Gastroesophageal sphincter (tissue), 4 donors: ENCODE measurements at regions not wholly inside any gene's neighbourhood (a gene's known extent, or its start where the extent isn't known, plus 50 kb on each side); places are given as distances from the start of the nearest gene placed in this dataset.

ENCODE experiments used
- ATAC-seq: fragments of 150-250 bp; one replicate; pipeline ENCODE4 v1.9.1; 2016; ENCODE audit warnings: mild to moderate bottlenecking, moderate library complexity
- H3K27ac ChIP-seq, 4 donors: fragments of 200-600 bp; sonication (generic) in 3 of 4; 1 replicate in 3 of 4; 2 replicates in 1 of 4; pipeline ENCODE4 v1.5.1; 2016 to 2019
- H3K27me3 ChIP-seq: fragments of 200-600 bp; sonication (generic); one replicate; pipeline ENCODE4 v1.5.1; 2019
- H3K36me3 ChIP-seq, 2 donors: fragments of 200-600 bp; sonication (generic); one replicate each; pipeline ENCODE4 v1.5.1; 2019; ENCODE audit warnings: control low read depth in 1 of 2
- H3K4me1 ChIP-seq, 3 donors: fragments of 200-600 bp; sonication (generic); 1 replicate in 2 of 3; 2 replicates in 1 of 3; pipeline ENCODE4 v1.5.1; 2016 to 2019; ENCODE audit warnings: control low read depth in 2 of 3
- H3K4me3 ChIP-seq, 2 donors: fragments of 200-600 bp; sonication (generic); one replicate each; pipeline ENCODE4 v1.5.1; 2019; ENCODE audit warnings: mild to moderate bottlenecking in 1 of 2, moderate library complexity in 1 of 2
- H3K9me3 ChIP-seq, 3 donors: fragments of 200-600 bp; sonication (generic); one replicate each; pipeline ENCODE4 v1.5.1; 2017 to 2019; ENCODE audit warnings: control low read depth in 2 of 3
- CTCF ChIP-seq, 4 experiments: fragments of 200-600 bp in 2 of 4; fragments of 450-650 bp in 2 of 4; sonication (generic) in 1 of 4; IDR thresholded peaks; one replicate each; pipeline ENCODE4 v1.5.1; 2017 to 2019; ENCODE audit warnings: antibody characterized with exemption in 4 of 4, mild to moderate bottlenecking in 2 of 4, moderate library complexity in 2 of 4
- EP300 ChIP-seq: sonication (generic); formaldehyde crosslinking; IDR thresholded peaks from one replicate; pipeline ENCODE4 v1.6.1; 2017; ENCODE audit warnings: antibody characterized with exemption, mild to moderate bottlenecking
- POLR2A ChIP-seq, 2 donors: fragments of 450-650 bp; IDR thresholded peaks; one replicate each; pipeline ENCODE4 v1.6.1; 2017; ENCODE audit warnings: antibody characterized with exemption in 2 of 2, mild to moderate bottlenecking in 2 of 2, moderate library complexity in 1 of 2
- POLR2AphosphoS5 ChIP-seq: sonication (generic); formaldehyde crosslinking; IDR thresholded peaks from one replicate; pipeline ENCODE4 v1.6.1; 2017; ENCODE audit warnings: antibody characterized with exemption
- WGBS, 2 donors: methylation state at CpG; one replicate each; pipeline ENCODE4 v1.1.5; 2018; ENCODE audit warnings: low coverage in 1 of 2; 5-methylcytosine and 5-hydroxymethylcytosine counted together

- Histone ChIP-seq H3K4me3 (no peak overlapping the region), H3K9me3 (no peaks in the 10 kb centered on the region), H3K27ac (no peak overlapping the region), H3K4me1 (peaks cover 0 to 5% (median 0%) of the 10 kb centered on the region in 3 donors), H3K27me3 (no peaks in the 10 kb centered on the region), H3K36me3 (no peaks in the 10 kb centered on the region)
- TF ChIP-seq POLR2A (IDR thresholded peaks at IDR 0.05) (no peak), CTCF (IDR thresholded peaks at IDR 0.05) (no peak), EP300 (no peak), POLR2AphosphoS5 (no peak)
- no peak for ATAC-seq
- WGBS, 2 donors = 50 to 67% methylated on average over 1 to 6 of the region's 10 CpGs
Observed at GRCh38 chr21:33988237-33989017, 72.8 kb upstream of the ATP5PO start.

GRCh38 chr21:33987461-33987860 lies 71.9 kb upstream of the ATP5PO start:
- TF ChIP-seq POLR2A (IDR thresholded peaks at IDR 0.05) (no peak), EP300 (no peak), CTCF (IDR thresholded peaks at IDR 0.05) (no peak), POLR2AphosphoS5 (no peak)
- Histone ChIP-seq H3K4me1 (no peaks in the 10 kb centered on the region), H3K9me3 (no peaks in the 10 kb centered on the region), H3K4me3 (no peak overlapping the region), H3K36me3 (no peaks in the 10 kb centered on the region), H3K27me3 (no peaks in the 10 kb centered on the region), H3K27ac (no peak overlapping the region)
- 57% methylated on average over 1 of the region's 5 CpGs; no CpG with 5 or more reads in 1 of the 2 donors for WGBS, 2 donors
- no peak for ATAC-seq

GRCh38 chr21:33985117-33986050 lies 69.8 kb upstream of the ATP5PO start:
- no peaks in the 10 kb centered on the region for H3K36me3 ChIP-seq
- TF ChIP-seq POLR2A (IDR thresholded peaks at IDR 0.05) = no peak
- TF ChIP-seq EP300 = no peak
- TF ChIP-seq POLR2AphosphoS5 = no peak
- TF ChIP-seq CTCF (IDR thresholded peaks at IDR 0.05) = no peak
- 71 to 80% methylated on average over 7 to 14 of the region's 17 CpGs for WGBS, 2 donors
- H3K27me3 ChIP-seq = no peaks in the 10 kb centered on the region
- no peak overlapping the region for H3K4me3 ChIP-seq
- H3K9me3 ChIP-seq = no peaks in the 10 kb centered on the region
- no peaks in the 10 kb centered on the region for H3K4me1 ChIP-seq
- H3K27ac ChIP-seq = no peak overlapping the region
- ATAC-seq = no peak

- Histone ChIP-seq H3K4me1 (no peaks in the 10 kb centered on the region), H3K36me3 (no peaks in the 10 kb centered on the region), H3K27me3 (no peaks in the 10 kb centered on the region), H3K9me3 (no peaks in the 10 kb centered on the region), H3K27ac (no peak overlapping the region), H3K4me3 (no peak overlapping the region)
- TF ChIP-seq CTCF (IDR thresholded peaks at IDR 0.05) = no peak
- no peak for TF ChIP-seq POLR2A (IDR thresholded peaks at IDR 0.05)
- no peak for ATAC-seq
- WGBS, 2 donors = 95 to 96% methylated on average over 5 to 7 of the region's 13 CpGs
Observed at GRCh38 chr21:33984021-33984481, 68.4 kb upstream of the ATP5PO start.
